SK-N-SH (cell line): ENCODE measurements at regions not wholly inside any gene's neighbourhood (a gene's known extent, or its start where the extent isn't known, plus 50 kb on each side); places are given as distances from the start of the nearest gene placed in this dataset.

Experiments used
- CTCF ChIA-PET: fragments of 300-600, 350-600 bp; formaldehyde crosslinking; extraction: SDS; loops from one replicate; lab custom pipeline; 2021; lab: Yijun Ruan, JAX
- POLR2A ChIA-PET: fragments of 350-600 bp; sonication (Branson Sonifier 250); formaldehyde crosslinking; extraction: SDS; loops from one replicate; lab custom pipeline; 2020; ENCODE audit warnings: antibody characterized with exemption, inconsistent platforms; lab: Yijun Ruan, JAX
- DNase-seq: peaks from one replicate; pipeline ENCODE4 v3.0.0; 2012
- H2AFZ ChIP-seq: fragments of 200-600 bp; sonication (generic); 2 replicates; pipeline ENCODE4 v1.8.1; 2016; ENCODE audit warnings: antibody characterized with exemption, mild to moderate bottlenecking, low read depth
- H3F3A ChIP-seq: fragments of 200-600 bp; sonication (generic); replicated peaks from 2 replicates; pipeline ENCODE3; 2016; ENCODE audit warnings: antibody characterized with exemption, mild to moderate bottlenecking; ENCODE audit not compliant: insufficient read depth
- H3K27ac ChIP-seq, 2 experiments: fragments of 200-500 bp in 1 of 2; fragments of 200-600 bp in 1 of 2; sonication (Bioruptor generic) in 1 of 2; sonication (generic), shearing (Covaris generic) in 1 of 2; 2 replicates each; pipeline versions ENCODE4 v1.5.1 to v1.6.1; 2014 to 2016; ENCODE audit warnings: low read depth in 2 of 2, inconsistent platforms in 1 of 2, low read length in 1 of 2, mild to moderate bottlenecking in 1 of 2, mixed read lengths in 1 of 2
- H3K27me3 ChIP-seq: fragments of 200-600 bp; sonication (generic), shearing (Covaris generic); 2 replicates; pipeline ENCODE4 v1.6.1; 2016; ENCODE audit warnings: mixed run types; ENCODE audit not compliant: insufficient read depth
- H3K36me3 ChIP-seq, 2 experiments: fragments of 200-500 bp in 1 of 2; fragments of 200-600 bp in 1 of 2; sonication (Bioruptor generic) in 1 of 2; sonication (generic) in 1 of 2; replicated peaks in 1 of 2; 2 replicates each; pipeline versions ENCODE3 to v1.5.1; 2014 to 2016; ENCODE audit warnings: low read length in 1 of 2, mild to moderate bottlenecking in 1 of 2; ENCODE audit not compliant: insufficient read depth in 2 of 2, control insufficient read depth in 1 of 2
- H3K4me1 ChIP-seq, 2 experiments: fragments of 200-500 bp in 1 of 2; fragments of 200-600 bp in 1 of 2; sonication (Bioruptor generic) in 1 of 2; sonication (generic), shearing (Covaris generic) in 1 of 2; 2 replicates each; pipeline versions ENCODE4 v1.5.1 to v1.6.1; 2014 to 2016; ENCODE audit warnings: low read depth in 1 of 2, low read length in 1 of 2, mixed run types in 1 of 2; ENCODE audit not compliant: insufficient read depth in 2 of 2, control insufficient read depth in 1 of 2
- H3K4me2 ChIP-seq: fragments of 200-600 bp; sonication (generic), shearing (Covaris generic); 2 replicates; pipeline ENCODE4 v1.6.1; 2017; ENCODE audit warnings: mixed run types
- H3K4me3 ChIP-seq, 2 experiments: fragments of 200-500 bp in 1 of 2; fragments of 200-600 bp in 1 of 2; sonication (Bioruptor generic) in 1 of 2; sonication (generic), shearing (Covaris generic) in 1 of 2; 2 replicates each; pipeline versions ENCODE4 v1.5.1 to v1.8.1; 2014 to 2016; ENCODE audit warnings: low read depth in 2 of 2, inconsistent platforms in 1 of 2, low read length in 1 of 2, mild to moderate bottlenecking in 1 of 2, mixed read lengths in 1 of 2, moderate library complexity in 1 of 2
- H3K79me2 ChIP-seq: fragments of 200-600 bp; sonication (generic); 2 replicates; pipeline ENCODE4 v1.8.1; 2017; ENCODE audit warnings: mild to moderate bottlenecking; ENCODE audit not compliant: insufficient read depth
- H3K9ac ChIP-seq: fragments of 200-600 bp; sonication (generic); 2 replicates; pipeline ENCODE4 v1.6.1; 2017; ENCODE audit warnings: mixed run types
- H3K9me2 ChIP-seq: fragments of 200-600 bp; sonication (generic); 2 replicates; pipeline ENCODE4 v1.6.1; 2017; ENCODE audit warnings: mixed run types
- H3K9me3 ChIP-seq: fragments of 200-600 bp; sonication (generic); 2 replicates; pipeline ENCODE4 v1.6.1; 2017; ENCODE audit warnings: mixed run types, mild to moderate bottlenecking, moderate library complexity
- H4K20me1 ChIP-seq: fragments of 200-600 bp; sonication (generic); 2 replicates; pipeline ENCODE4 v1.6.1; 2017; ENCODE audit warnings: mild to moderate bottlenecking, mixed run types; ENCODE audit not compliant: insufficient read depth
- ELF1 ChIP-seq: IDR thresholded peaks from 2 replicates; pipeline ENCODE4 v1.4.0; 2012
- FOSL2 ChIP-seq: IDR thresholded peaks from 2 replicates; pipeline ENCODE4 v1.4.0; 2012; ENCODE audit warnings: low read depth, mild to moderate bottlenecking, moderate library complexity, borderline replicate concordance
- FOXJ3 ChIP-seq: sonication (generic); formaldehyde crosslinking; IDR thresholded peaks from 2 replicates; pipeline ENCODE4 v1.5.1; 2020; ENCODE audit warnings: mild to moderate bottlenecking, missing genetic modification reagents
- JUND ChIP-seq: IDR thresholded peaks from 2 replicates; pipeline ENCODE4 v1.4.0; 2012
- NFIC ChIP-seq: IDR thresholded peaks from 2 replicates; pipeline ENCODE4 v1.4.0; 2012; ENCODE audit warnings: borderline replicate concordance
- POLR2AphosphoS5 ChIP-seq: IDR thresholded peaks from 2 replicates; pipeline ENCODE4 v1.6.1; 2012; ENCODE audit warnings: low read depth, low read length
- RAD21 ChIP-seq: IDR thresholded peaks from 2 replicates; pipeline ENCODE4 v1.6.1; 2012; ENCODE audit warnings: mild to moderate bottlenecking, low read length
- RCOR1 ChIP-seq: fragments of 150-350 bp; IDR thresholded peaks from 2 replicates; pipeline ENCODE4 v1.6.1; 2017; ENCODE audit warnings: antibody characterized with exemption, low read length
- RFX5 ChIP-seq: IDR thresholded peaks from 2 replicates; pipeline ENCODE4 v1.6.1; 2012; ENCODE audit warnings: mild to moderate bottlenecking, improper control_type of control experiment, low read length
- SIN3A ChIP-seq: IDR thresholded peaks from 2 replicates; pipeline ENCODE4 v1.6.1; 2012; ENCODE audit warnings: low read depth, mild to moderate bottlenecking, low read length, moderate library complexity, borderline replicate concordance
- TAF1 ChIP-seq: IDR thresholded peaks from 2 replicates; pipeline ENCODE4 v1.6.1; 2012; ENCODE audit warnings: low read depth, mild to moderate bottlenecking, low read length, moderate library complexity, borderline replicate concordance
- TCF12 ChIP-seq: IDR thresholded peaks from 2 replicates; pipeline ENCODE4 v1.4.0; 2012
- TEAD4 ChIP-seq: IDR thresholded peaks from 2 replicates; pipeline ENCODE4 v1.4.0; 2012; ENCODE audit warnings: mild to moderate bottlenecking, borderline replicate concordance; ENCODE audit not compliant: insufficient read depth
- WGBS: methylation state at CpG from one replicate; pipeline ENCODE4 v1.1.6; 2017; ENCODE audit warnings: low lambda C conversion rate; 5-methylcytosine and 5-hydroxymethylcytosine counted together
- TF ChIP-seq, protein P1 (sequence below): IDR thresholded peaks from 2 replicates; pipeline ENCODE4; 2012
- TF ChIP-seq, protein P2 (sequence below): fragments of 150-350 bp; IDR thresholded peaks from 2 replicates; pipeline ENCODE4 v1.6.1; 2016; ENCODE audit warnings: mild to moderate bottlenecking, low read depth, low read length
- TF ChIP-seq, protein P3 (sequence below): IDR thresholded peaks from 2 replicates; pipeline ENCODE4 v1.6.1; 2012; ENCODE audit warnings: mild to moderate bottlenecking, low read depth, low read length, moderate library complexity

DNA sequence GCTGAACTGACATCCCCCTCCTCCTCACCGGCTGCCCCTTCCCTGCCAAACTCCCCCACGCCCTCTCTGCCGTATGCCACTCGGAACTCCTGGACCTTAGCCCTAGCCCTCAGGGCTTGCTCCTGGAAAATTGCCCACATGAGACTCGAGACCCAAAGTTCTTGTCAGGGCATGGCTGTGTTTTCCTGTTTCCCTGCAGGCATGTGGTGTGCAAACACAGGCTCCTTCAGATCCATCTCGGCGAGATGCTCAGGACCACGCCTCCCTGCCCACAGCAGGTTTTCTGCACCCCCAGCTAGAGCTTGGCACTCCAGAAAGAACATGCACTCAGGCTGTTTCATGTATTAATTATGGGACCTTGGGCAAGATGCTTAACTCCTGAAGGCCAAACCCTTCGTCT lies 1480.4 kb downstream of the BRD1 start:
- CTCF ChIA-PET, result no interaction called here
- H3K79me2 ChIP-seq, result no peaks in the 10 kb centered on the region
- H3K36me3 ChIP-seq, result no peaks in the 10 kb centered on the region
- H3F3A ChIP-seq, result no peaks in the 10 kb centered on the region
- no peaks in the 10 kb centered on the region for H4K20me1 ChIP-seq
- no peaks in the 10 kb centered on the region for H3K4me1 ChIP-seq
- no peak for TF ChIP-seq RFX5
- TF ChIP-seq JUND, result no peak
- TF ChIP-seq TEAD4, result no peak
- TF ChIP-seq, all 33 proteins: peak for 0
- Histone ChIP-seq H3K9ac (no peak overlapping the region), H3K9me3 (no peaks in the 10 kb centered on the region), H3K4me3 (no peak overlapping the region), H2AFZ (no peak overlapping the region), H3K9me2 (no peaks in the 10 kb centered on the region), H3K4me2 (no peak overlapping the region), H3K27ac (no peak overlapping the region), H3K27me3 (no peaks in the 10 kb centered on the region; the same call in 1 of the 2 replicates)
- DNase-seq, result no peak
- 11% methylated on average over 9 of the region's 9 CpGs for WGBS
- POLR2A ChIA-PET, result no interaction called here

DNA sequence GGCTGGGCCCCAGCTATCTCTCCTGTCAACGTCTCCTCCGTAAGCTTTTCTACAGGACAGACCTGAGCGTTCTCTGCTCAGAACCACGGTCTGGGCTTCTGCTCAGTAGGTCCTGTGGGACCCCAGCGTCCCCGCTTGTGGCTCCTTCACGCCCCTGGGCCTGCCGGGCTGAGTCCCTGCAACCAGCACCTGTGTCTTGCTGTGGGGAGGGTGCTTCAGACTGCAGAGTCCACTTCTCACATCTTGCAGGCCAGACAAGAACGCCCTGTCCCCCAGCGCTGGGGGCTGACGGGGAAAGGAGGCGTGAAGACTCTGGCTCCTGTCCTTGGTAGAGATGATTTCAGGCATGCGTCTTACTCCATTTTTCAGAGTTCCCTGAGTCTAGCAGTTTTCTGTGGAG lies 1480.8 kb downstream of the BRD1 start:
- Histone ChIP-seq H3K9ac (no peak overlapping the region), H3K4me2 (no peak overlapping the region), H3K4me3 (no peak overlapping the region), H3K36me3 (no peaks in the 10 kb centered on the region), H3K4me1 (no peaks in the 10 kb centered on the region), H3F3A (no peaks in the 10 kb centered on the region), H3K9me2 (no peaks in the 10 kb centered on the region), H3K79me2 (no peaks in the 10 kb centered on the region), H2AFZ (no peak overlapping the region), H3K9me3 (no peaks in the 10 kb centered on the region), H4K20me1 (no peaks in the 10 kb centered on the region), H3K27ac (no peak overlapping the region), H3K27me3 (no peaks in the 10 kb centered on the region; the same call in 1 of the 2 replicates)
- no peak for DNase-seq
- TF ChIP-seq, protein P1, sequence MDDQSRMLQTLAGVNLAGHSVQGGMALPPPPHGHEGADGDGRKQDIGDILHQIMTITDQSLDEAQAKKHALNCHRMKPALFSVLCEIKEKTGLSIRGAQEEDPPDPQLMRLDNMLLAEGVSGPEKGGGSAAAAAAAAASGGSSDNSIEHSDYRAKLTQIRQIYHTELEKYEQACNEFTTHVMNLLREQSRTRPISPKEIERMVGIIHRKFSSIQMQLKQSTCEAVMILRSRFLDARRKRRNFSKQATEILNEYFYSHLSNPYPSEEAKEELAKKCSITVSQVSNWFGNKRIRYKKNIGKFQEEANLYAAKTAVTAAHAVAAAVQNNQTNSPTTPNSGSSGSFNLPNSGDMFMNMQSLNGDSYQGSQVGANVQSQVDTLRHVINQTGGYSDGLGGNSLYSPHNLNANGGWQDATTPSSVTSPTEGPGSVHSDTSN, result no peak
- TF ChIP-seq RCOR1 (no peak), JUND (no peak), POLR2AphosphoS5 (no peak), FOSL2 (no peak), ELF1 (no peak), NFIC (no peak), SIN3A (no peak), RFX5 (no peak), TCF12 (no peak), RAD21 (no peak), TEAD4 (no peak), FOXJ3 (no peak), TAF1 (no peak)
- TF ChIP-seq, protein P2, sequence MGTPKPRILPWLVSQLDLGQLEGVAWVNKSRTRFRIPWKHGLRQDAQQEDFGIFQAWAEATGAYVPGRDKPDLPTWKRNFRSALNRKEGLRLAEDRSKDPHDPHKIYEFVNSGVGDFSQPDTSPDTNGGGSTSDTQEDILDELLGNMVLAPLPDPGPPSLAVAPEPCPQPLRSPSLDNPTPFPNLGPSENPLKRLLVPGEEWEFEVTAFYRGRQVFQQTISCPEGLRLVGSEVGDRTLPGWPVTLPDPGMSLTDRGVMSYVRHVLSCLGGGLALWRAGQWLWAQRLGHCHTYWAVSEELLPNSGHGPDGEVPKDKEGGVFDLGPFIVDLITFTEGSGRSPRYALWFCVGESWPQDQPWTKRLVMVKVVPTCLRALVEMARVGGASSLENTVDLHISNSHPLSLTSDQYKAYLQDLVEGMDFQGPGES, result no peak
- TF ChIP-seq, protein P3, sequence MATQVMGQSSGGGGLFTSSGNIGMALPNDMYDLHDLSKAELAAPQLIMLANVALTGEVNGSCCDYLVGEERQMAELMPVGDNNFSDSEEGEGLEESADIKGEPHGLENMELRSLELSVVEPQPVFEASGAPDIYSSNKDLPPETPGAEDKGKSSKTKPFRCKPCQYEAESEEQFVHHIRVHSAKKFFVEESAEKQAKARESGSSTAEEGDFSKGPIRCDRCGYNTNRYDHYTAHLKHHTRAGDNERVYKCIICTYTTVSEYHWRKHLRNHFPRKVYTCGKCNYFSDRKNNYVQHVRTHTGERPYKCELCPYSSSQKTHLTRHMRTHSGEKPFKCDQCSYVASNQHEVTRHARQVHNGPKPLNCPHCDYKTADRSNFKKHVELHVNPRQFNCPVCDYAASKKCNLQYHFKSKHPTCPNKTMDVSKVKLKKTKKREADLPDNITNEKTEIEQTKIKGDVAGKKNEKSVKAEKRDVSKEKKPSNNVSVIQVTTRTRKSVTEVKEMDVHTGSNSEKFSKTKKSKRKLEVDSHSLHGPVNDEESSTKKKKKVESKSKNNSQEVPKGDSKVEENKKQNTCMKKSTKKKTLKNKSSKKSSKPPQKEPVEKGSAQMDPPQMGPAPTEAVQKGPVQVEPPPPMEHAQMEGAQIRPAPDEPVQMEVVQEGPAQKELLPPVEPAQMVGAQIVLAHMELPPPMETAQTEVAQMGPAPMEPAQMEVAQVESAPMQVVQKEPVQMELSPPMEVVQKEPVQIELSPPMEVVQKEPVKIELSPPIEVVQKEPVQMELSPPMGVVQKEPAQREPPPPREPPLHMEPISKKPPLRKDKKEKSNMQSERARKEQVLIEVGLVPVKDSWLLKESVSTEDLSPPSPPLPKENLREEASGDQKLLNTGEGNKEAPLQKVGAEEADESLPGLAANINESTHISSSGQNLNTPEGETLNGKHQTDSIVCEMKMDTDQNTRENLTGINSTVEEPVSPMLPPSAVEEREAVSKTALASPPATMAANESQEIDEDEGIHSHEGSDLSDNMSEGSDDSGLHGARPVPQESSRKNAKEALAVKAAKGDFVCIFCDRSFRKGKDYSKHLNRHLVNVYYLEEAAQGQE, result no peak
- POLR2A ChIA-PET, result no interaction called here
- CTCF ChIA-PET, result no interaction called here
- 4% methylated on average over 5 of the region's 13 CpGs for WGBS
